Thoracic aorta (tissue), 2 donors: ENCODE measurements at regions not wholly inside any gene's neighbourhood (a gene's known extent, or its start where the extent isn't known, plus 50 kb on each side); places are given as distances from the start of the nearest gene placed in this dataset.

Experiments
- ATAC-seq: fragments of 150-250 bp; one replicate; pipeline ENCODE4 v1.8.0; 2017; ENCODE audit warnings: low read depth; ENCODE audit not compliant: insufficient number of reproducible peaks, low FRiP score
- DNase-seq: peaks from one replicate; pipeline ENCODE4 v3.0.0-alpha.2; 2020; ENCODE audit warnings: low spot score
- H3K27ac ChIP-seq, 2 donors: fragments of 200-600 bp; sonication (generic); 1 replicate in 1 of 2; 2 replicates in 1 of 2; pipeline ENCODE4 v1.5.1; 2016; ENCODE audit warnings: mild to moderate bottlenecking in 2 of 2, moderate library complexity in 2 of 2
- H3K27me3 ChIP-seq: fragments of 200-600 bp; sonication (generic); replicated peaks from 2 replicates; pipeline ENCODE4 v1.6.0; 2016; ENCODE audit warnings: mild to moderate bottlenecking; ENCODE audit not compliant: insufficient read depth
- H3K36me3 ChIP-seq: fragments of 200-600 bp; sonication (generic); one replicate; pipeline ENCODE4 v1.5.1; 2016
- H3K4me1 ChIP-seq, 2 donors: fragments of 200-600 bp; sonication (generic); 1 replicate in 1 of 2; 2 replicates in 1 of 2; pipeline versions ENCODE4 v1.5.1 to v1.6.0; 2016; ENCODE audit warnings: low read depth in 2 of 2, mild to moderate bottlenecking in 1 of 2; ENCODE audit not compliant: control insufficient read depth in 1 of 2
- H3K4me3 ChIP-seq: fragments of 200-600 bp; sonication (generic); 2 replicates; pipeline ENCODE4 v1.5.1; 2016; ENCODE audit warnings: mild to moderate bottlenecking
- H3K9me3 ChIP-seq: fragments of 200-600 bp; sonication (generic); 2 replicates; pipeline ENCODE4 v1.5.1; 2016
- CTCF ChIP-seq: fragments of 200-600 bp; sonication (generic); IDR thresholded peaks from one replicate; pipeline ENCODE4 v1.5.1; 2019; ENCODE audit warnings: antibody characterized with exemption

- ATAC-seq (no peak), DNase-seq (no peak)
- H3K9me3 ChIP-seq = no peaks in the 10 kb centered on the region
- H3K4me1 ChIP-seq = no peaks in the 10 kb centered on the region
- H3K4me3 ChIP-seq = no peak overlapping the region
- no peaks in the 10 kb centered on the region for H3K27me3 ChIP-seq
- TF ChIP-seq CTCF = no peak
- H3K36me3 ChIP-seq = no peaks in the 10 kb centered on the region
- no peak overlapping the region for H3K27ac ChIP-seq
Measured at GRCh38 chr17:33421933-33422332, 128.8 kb upstream of the ASIC2 start.

GRCh38 chr17:33433581-33433980 lies 140.5 kb upstream of the ASIC2 start:
- DNase-seq = no peak
- ATAC-seq = no peak
- Histone ChIP-seq H3K4me3 (no peak overlapping the region), H3K27me3 (no peaks in the 10 kb centered on the region), H3K4me1 (no peaks in the 10 kb centered on the region), H3K36me3 (no peaks in the 10 kb centered on the region), H3K9me3 (no peaks in the 10 kb centered on the region), H3K27ac (no peak overlapping the region)
- no peak for TF ChIP-seq CTCF

DNA sequence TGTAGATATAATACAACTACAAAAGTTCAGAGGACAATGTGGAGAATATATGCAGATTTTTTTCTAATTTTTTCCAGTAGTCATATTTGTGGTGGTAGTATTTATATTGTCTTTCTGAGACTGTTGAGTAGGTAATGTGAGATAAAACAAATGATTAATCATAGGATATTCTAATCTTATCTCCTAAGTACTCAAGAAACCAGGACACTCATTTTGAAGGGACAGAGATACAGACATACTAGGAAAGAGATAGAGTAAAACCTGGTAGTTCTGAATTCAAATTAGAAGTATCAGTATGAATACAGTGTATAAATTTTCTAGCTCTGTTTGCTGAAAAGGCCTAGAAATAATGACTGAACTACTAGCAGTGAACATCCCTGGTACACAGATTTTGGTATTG lies 141.7 kb upstream of the ASIC2 start:
- Histone ChIP-seq H3K9me3 (no peaks in the 10 kb centered on the region), H3K4me3 (no peak overlapping the region), H3K36me3 (no peaks in the 10 kb centered on the region), H3K27me3 (no peaks in the 10 kb centered on the region), H3K4me1 (no peaks in the 10 kb centered on the region), H3K27ac (no peak overlapping the region)
- no peak for TF ChIP-seq CTCF
- no peak for ATAC-seq
- no peak for DNase-seq

DNA sequence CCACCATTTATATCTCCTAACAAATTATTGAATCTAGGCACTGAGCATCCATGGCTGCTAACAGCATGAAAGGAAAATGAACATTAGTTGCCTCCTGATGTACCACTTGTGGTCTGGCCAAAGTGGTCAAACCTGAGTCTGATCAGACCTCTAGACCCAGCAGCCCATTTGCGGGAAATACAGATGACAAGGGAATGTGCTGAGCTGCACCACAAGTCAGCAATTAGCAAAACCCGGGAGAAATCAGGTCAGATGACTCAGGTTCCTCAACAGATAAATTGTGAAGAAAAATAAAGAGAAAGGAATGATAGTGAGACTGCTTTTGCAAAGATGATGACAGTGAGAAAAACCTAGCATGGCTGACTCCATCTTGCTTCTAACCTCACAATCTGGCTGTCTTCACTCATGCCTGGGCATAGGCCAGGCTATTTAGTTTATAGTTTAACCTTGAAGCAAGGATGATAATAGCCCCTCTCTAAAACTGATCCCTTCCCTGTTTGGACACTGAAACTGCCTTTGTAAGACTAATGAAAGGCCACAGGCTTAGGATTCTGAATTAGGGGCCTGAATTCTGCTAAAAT lies 142.7 kb upstream of the ASIC2 start:
- H3K27ac ChIP-seq = no peak overlapping the region
- no peaks in the 10 kb centered on the region for H3K4me1 ChIP-seq
- no peaks in the 10 kb centered on the region for H3K27me3 ChIP-seq
- H3K36me3 ChIP-seq = no peaks in the 10 kb centered on the region
- no peak for TF ChIP-seq CTCF
- no peaks in the 10 kb centered on the region for H3K9me3 ChIP-seq
- ATAC-seq (no peak), DNase-seq (no peak)
- H3K4me3 ChIP-seq = no peak overlapping the region

- no peak for ATAC-seq
- Histone ChIP-seq H3K36me3 (no peaks in the 10 kb centered on the region), H3K4me1 (no peaks in the 10 kb centered on the region)
Measured at GRCh38 chr17:33436321-33436720, 143.2 kb upstream of the ASIC2 start.

More at GRCh38 chr17:33436321-33436720, 143.2 kb upstream of the ASIC2 start:
- no peak overlapping the region for H3K27ac ChIP-seq
- no peak overlapping the region for H3K4me3 ChIP-seq
- TF ChIP-seq CTCF = no peak
- H3K27me3 ChIP-seq = no peaks in the 10 kb centered on the region
- no peak for DNase-seq
- no peaks in the 10 kb centered on the region for H3K9me3 ChIP-seq
